ENCODE measurements at regions not wholly inside any gene's neighbourhood (a gene's known extent, or its start where the extent isn't known, plus 50 kb on each side); places are given as distances from the start of the nearest gene placed in this dataset.

DNA sequence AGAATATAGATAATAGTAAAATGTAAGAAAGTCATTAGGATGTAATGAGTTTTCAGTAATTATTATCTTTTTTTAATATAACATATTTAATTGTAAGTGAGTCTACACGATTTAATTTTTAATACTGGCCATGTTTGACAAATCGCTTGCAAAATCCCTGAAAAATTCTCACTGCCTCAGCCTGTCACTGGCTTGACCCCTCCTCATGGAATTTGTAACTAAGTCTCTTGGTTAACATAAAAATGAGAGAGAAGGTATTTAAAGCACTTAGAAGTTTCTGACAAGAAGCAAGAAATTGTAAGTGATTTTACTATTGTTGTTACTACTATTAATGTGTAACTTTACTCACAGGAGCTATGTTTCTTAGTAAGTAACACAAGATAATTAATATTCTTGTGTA lies 237.9 kb upstream of the GK2 start:
- DNase-seq (ENCODE audit: low read depth), result no peak
- no peak overlapping the region for H3K4me3 ChIP-seq (ENCODE audit: low read depth, low read length)
- TF ChIP-seq, protein P1, sequence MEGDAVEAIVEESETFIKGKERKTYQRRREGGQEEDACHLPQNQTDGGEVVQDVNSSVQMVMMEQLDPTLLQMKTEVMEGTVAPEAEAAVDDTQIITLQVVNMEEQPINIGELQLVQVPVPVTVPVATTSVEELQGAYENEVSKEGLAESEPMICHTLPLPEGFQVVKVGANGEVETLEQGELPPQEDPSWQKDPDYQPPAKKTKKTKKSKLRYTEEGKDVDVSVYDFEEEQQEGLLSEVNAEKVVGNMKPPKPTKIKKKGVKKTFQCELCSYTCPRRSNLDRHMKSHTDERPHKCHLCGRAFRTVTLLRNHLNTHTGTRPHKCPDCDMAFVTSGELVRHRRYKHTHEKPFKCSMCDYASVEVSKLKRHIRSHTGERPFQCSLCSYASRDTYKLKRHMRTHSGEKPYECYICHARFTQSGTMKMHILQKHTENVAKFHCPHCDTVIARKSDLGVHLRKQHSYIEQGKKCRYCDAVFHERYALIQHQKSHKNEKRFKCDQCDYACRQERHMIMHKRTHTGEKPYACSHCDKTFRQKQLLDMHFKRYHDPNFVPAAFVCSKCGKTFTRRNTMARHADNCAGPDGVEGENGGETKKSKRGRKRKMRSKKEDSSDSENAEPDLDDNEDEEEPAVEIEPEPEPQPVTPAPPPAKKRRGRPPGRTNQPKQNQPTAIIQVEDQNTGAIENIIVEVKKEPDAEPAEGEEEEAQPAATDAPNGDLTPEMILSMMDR (IDR thresholded peaks at IDR 0.05; ENCODE audit: control insufficient read depth, extremely low read depth, insufficient read depth), result no peak

- DNase-seq (ENCODE audit: low read depth), result no peak
- no peak overlapping the region for H3K4me3 ChIP-seq (ENCODE audit: low read depth, low read length)
- TF ChIP-seq, protein P1 (IDR thresholded peaks at IDR 0.05; ENCODE audit: control insufficient read depth, extremely low read depth, insufficient read depth), result no peak
Observed at GRCh38 chr4:79638735-79639134, 230.7 kb upstream of the GK2 start.

DNA sequence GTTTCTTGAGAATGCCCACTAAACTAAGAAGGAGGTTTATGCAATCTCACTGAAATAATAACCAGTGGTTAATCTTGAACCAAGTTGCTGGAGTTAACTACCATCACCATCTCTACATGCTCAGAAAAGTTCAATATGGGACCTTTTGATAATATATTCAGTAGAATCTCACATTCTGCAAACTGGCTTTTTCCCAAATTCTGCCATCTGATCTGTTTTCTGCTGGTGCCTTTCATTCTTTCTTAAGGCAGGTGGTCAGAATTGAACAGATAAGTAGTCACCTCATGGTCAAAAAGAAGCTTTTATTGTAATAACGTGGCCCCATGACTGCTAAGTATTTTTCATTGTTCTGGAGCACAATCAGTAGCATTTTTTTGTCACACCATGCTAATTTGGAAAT lies 229.0 kb upstream of the GK2 start:
- no peak for DNase-seq (ENCODE audit: low read depth)
- TF ChIP-seq, protein P1 (IDR thresholded peaks at IDR 0.05; ENCODE audit: control insufficient read depth, extremely low read depth, insufficient read depth), result no peak

GRCh38 chr4:79634111-79634510 lies 226.1 kb upstream of the GK2 start:
- DNase-seq (ENCODE audit: low read depth), result no peak
- no peak overlapping the region for H3K4me3 ChIP-seq (ENCODE audit: low read depth, low read length)

More for the DNA sequence above, 229.0 kb upstream of the GK2 start:
- H3K4me3 ChIP-seq (ENCODE audit: low read depth, low read length), result no peak overlapping the region

GRCh38 chr4:79632114-79632513 lies 224.1 kb upstream of the GK2 start:
- H3K4me3 ChIP-seq (ENCODE audit: low read depth, low read length), result no peak overlapping the region
- TF ChIP-seq, protein P1 (IDR thresholded peaks at IDR 0.05; ENCODE audit: control insufficient read depth, extremely low read depth, insufficient read depth), result no peak
- no peak for DNase-seq (ENCODE audit: low read depth)

More at GRCh38 chr4:79634111-79634510, 226.1 kb upstream of the GK2 start:
- TF ChIP-seq, protein P1 (IDR thresholded peaks at IDR 0.05; ENCODE audit: control insufficient read depth, extremely low read depth, insufficient read depth), result no peak

GRCh38 chr4:79626611-79627010 lies 218.6 kb upstream of the GK2 start:
- H3K4me3 ChIP-seq (ENCODE audit: low read depth, low read length), result no peak overlapping the region
- DNase-seq (ENCODE audit: low read depth), result no peak
- TF ChIP-seq, protein P1 (IDR thresholded peaks at IDR 0.05; ENCODE audit: control insufficient read depth, extremely low read depth, insufficient read depth), result no peak

GRCh38 chr4:79626101-79626500 lies 218.1 kb upstream of the GK2 start:
- DNase-seq (ENCODE audit: low read depth), result no peak
- no peak overlapping the region for H3K4me3 ChIP-seq (ENCODE audit: low read depth, low read length)
- TF ChIP-seq, protein P1 (IDR thresholded peaks at IDR 0.05; ENCODE audit: control insufficient read depth, extremely low read depth, insufficient read depth), result no peak

All from LNCaP clone FGC (cell line).